GM19397 (cell line): ENCODE measurements at regions not wholly inside any gene's neighbourhood (a gene's known extent, or its start where the extent isn't known, plus 50 kb on each side); places are given as distances from the start of the nearest gene placed in this dataset.
"Not testable (repeated sequence)": the region's sequence is repeated elsewhere in the genome, so short reads cannot be mapped to it uniquely, and the experiment has no call there.

ENCODE experiments used
- ATAC-seq: cut with Tn5 transposase; IDR thresholded peaks from one replicate; pipeline ENCODE4 v1.9.1; 2021; ENCODE audit warnings: mild to moderate bottlenecking, moderate library complexity; ENCODE audit not compliant: unreplicated experiment

DNA sequence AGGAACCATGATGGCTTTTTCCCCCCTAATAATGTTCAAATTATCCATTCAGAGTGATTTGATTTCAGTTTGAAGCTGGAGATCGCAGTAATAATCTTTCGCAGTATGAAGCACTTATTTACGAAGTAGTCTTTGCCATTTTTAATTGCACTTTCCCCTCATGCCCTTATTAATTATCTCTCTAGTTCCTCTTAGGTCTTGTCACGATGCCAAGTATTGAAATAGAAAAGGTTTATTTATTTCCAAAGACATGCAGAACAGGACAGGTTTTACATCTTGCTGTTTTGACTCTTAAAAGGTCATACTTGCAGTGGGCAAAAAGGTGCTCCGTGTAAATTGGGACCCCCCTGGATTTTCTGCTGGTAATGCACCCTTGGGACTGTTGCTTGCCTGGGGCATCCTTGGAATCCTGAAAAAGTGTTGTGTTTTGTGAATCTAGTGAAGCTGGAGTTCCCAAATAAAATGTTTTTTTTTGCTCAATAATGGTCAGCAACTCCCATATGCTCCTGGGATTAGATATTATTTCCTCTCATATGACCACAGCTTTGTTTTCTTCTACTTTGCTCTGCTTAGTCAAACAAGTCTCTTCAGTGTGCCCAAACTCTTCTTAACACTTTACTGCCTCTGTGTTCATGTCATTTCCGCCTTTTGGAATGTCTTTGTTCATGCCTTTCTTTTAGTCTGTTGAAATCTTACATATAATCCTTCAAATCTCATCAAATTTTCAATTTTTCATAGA, 278.3 kb downstream of the TMEM38B start:
- no peak for ATAC-seq

DNA sequence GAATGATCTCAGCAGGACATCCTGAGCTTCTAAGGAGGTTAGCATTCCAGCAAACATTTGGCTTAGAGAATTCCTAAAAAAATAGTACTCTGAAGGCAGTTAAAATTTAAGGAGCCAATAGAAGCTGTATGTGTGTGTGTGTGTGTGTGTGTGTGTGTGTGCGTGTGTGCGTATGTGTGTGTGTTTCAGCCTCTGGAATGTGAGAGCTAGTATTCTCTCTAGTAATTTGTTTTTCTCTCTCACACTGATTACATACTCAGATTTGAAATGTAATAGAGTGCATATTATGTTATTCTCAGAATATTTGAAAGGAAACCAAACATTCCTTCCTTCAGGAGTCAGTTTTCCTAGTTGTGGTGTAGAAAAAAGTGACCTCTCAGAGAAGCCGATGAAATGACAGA, 279.6 kb downstream of the TMEM38B start:
- no peak for ATAC-seq

DNA sequence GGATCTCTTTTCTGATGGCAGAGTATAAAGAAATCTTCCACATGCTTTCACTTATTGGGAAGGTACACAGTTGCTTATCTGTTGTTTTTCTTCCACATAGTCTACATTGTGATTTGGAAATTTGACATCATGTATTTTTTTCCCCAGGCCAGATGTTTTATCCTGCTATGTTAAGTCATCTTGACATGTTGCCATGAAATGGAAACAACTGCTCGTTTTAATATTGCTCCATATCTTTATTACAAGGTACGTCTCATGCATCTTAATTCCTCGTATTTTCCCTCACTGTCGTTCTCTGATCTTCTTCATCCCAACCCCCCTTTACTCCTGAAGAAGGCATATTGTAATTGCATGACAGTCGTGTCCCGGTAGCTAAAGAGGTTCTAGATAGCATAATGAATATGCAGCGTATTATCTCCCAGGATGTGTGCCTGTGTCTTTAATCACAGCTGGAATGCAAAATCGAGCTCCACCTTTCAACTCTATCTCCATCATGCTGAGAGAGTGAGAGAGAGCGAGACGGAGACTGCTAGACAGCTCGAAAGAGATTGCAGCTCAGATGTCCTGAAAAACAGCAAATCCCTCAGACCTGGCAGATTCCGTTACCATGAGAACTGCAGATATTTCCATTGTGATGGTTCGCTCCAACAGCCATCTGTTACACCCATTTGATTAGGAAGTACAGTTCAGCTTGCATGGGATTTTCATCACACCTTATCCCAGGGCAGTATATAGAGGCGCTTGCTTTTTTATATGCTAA, 281.7 kb downstream of the TMEM38B start:
- ATAC-seq, result no peak

DNA sequence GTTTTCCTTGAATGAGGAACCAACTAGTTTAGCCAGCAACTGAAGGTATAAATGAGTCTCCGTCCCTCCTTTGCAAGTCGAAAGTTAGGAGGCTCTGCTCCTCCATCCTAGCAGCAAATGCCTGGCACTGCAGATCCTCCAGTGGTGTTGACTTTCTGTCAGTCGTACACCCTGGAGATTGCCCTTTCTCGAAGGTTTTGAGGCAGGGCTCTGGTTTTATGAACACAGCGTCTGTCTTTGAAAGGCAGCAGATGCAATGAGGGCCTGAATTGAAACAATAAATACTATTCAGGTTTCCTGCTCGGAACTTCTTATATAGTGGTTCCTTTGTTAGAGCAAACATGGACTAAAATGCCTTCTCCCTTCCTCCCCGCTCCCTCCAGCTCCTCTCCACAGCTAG, 284.0 kb downstream of the TMEM38B start:
- no peak for ATAC-seq

DNA sequence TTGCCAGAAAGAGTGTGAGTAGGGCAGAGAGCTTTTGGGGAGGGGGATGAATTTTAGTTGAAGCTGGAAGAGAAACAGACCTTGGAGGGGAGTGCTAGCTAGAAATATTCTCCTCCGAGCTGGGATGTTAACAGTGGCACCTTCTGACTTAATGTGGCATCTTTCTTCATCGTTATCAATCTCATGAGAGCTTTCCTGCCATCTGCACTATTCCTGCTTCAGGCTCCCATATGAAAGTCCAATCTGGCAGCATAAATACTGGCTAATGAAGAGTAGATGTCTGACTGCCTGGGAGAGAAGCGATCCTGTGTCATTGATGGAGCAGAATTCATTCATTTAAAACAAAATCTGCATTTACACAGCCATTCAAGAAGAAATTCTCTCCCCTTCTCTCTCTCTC, 284.5 kb downstream of the TMEM38B start:
- no peak for ATAC-seq

DNA sequence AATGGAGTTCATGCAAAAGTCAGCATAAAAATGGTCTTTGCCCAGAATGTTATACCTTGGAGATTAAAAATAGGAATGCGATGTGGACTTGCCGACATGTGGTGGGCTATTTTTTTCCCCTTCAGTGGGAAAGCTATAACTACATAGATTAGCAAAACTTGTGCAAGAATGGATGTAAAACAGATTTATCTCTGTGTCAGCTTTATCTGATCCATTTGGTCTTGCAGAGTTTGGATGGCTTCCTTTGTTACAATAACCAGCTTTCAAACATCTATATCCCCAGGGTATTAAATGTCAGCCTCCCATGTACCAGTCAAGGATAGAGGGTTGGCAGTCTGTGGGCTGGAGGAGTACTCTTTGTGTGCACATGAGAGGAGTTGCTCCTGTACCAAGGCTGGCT, 284.9 kb downstream of the TMEM38B start:
- no peak for ATAC-seq

DNA sequence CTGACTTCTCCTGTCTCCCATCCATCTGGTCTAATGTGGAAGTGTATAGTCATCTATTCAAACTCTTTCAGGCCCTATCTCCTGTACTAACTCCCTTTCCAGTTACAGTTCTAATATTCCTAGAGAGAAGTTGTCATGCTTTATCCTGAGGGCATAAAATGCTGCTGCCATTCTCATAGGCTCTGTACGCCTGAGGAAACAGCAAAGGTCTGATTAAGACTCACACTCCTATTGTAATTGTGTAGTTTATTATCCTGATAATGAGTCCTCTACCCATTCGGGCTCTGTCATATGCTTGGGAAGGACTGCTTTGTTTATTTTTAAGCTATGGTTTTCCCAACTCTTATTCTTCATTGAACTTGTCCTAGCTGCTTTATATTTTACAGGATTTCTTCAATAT, 290.4 kb downstream of the TMEM38B start:
- ATAC-seq, result no peak

DNA sequence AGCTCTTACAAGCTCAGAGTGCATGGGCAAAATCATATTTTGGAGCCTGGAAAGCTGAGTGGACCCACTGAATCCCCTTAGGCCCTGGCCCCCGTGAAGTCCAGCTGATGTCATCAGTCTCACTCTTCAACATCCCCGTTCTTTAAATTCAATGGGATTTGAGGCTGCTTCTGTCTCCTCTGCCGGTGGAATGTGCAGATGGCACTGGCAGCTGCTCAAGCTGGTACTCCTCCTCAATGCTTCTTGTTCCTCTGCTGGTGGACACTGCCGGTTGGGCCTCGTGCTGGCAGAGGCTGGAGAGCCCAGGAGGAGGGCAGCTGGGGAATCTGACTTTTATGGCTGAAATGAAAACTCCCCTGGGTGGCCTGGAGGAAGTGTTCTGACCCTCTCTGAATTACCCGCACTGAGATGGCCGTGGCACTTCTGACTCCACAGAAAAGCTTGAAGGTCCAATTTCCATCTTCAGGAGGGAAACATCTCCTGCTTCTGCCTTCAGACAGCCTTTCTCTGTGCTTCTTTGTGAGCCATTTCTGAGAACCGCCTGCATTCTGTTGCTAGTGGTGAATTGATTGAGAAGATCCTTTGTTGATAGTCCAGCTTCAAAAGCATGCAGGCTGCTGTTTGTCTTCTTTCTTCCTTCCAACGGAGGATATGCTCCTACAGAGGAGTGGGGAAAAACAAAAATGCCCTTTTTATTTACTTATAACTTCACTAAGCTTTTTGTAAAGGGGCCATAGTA, 298.9 kb downstream of the TMEM38B start:
- ATAC-seq, result no peak

DNA sequence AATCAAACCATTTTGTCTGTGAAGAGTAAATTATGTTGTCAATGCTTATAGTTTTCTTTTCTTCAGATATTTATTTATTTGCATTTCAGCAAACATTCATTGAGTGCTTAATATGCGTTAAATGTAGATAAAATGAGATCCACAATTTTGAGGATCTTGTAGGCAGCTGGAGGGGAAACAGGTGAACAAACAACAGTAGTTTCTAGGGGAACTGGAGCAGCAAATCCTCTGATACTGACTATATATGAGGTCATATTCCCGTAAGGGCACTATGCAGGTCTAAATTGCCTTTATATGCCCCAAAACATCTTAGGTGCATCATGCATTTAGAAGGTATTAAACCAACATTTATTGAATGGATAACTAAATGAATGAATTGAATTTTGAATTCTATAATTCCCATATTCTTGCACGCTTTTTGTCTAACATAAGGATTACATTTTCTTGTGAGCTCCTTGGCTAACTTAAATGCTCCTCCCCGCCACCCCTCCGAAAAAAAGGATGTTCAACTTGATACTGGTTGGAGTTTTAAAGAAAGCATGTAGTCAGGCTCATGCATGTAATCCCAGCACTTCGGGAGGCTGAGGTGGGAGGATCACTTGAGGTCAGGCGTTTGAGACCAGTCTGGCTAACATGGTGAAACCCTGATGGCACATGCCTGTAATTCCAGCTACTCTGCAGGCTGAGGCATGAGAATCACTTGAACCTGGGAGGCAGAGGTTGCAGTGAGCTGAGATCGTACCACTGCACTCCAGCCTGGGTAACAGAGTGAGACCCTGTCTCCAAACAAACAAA, 299.8 kb downstream of the TMEM38B start:
- no peak for ATAC-seq

DNA sequence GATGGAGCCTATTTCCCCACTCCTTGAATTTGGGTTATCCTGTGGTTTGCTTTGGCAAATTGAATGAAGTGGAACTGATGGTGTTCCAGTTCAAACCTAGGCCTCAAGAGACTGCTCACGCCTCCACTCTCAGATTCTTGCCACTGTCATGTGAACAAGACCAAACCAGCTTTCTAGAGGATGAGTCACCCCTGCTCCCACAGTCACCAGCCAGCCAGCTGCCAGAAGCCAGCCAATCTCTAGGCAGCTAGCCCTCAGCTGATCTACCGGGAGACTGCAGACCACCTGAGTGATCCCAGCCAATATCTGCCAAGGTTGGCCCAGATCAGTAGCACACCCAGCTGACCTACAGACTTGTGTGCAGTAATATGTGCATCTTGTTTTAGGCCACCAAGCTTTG, 300.6 kb downstream of the TMEM38B start:
- ATAC-seq, result no peak

DNA sequence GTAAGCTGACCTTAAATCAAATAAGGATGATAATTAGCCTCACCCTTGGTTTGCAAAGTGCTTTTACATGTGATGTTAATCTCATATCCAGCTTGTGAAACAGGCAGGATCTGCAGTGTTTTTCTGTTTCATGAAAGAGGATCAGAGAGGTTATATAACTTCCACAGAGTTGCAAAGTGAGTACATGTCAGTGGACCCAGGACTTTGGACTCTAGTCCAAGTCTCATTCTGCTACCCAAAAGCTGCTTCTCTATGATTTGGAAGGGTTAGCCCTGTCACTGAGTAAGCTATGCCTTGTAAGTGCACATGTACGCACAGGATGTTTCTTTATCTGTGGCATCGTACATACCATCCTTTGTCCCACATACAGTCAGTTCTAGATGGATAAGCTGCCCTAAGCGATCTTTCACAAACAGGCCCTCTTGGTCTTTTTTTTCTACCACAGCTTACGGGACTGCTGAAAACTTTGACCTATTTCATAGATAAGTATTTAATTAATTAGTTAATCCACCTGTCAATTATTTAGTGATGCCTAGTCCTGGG, 322.9 kb downstream of the TMEM38B start:
- no peak for ATAC-seq

DNA sequence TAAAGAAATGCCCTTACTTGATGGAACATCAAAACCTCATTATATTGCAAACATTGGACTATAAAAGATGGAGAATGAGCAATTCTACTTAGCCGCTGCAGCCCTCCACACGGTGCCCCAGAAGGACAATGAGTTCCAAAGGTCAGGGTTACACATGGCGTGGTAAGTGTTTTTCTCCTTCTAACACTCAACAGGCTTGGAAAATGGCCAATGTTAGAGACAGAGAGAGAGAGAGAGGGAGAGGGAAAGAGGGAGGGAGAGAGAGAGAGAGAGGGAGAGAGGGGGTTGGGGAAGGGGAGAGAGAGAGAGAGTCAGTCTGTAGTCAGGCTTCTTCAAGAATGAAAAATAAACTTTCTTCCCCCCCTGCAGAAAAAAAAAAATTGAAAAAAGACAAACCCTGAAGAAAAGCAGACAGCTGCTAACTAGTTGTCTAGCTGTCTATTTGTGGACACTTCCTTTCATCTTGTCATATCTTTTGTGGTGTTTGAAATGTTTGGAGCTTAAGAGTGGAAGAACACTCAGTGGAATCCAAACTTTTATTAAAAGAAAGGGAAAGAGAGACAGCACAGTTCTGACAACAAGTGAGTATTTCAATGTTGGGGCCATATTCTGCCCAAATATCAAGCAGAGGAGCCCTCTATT, 324.8 kb downstream of the TMEM38B start:
- no peak for ATAC-seq

DNA sequence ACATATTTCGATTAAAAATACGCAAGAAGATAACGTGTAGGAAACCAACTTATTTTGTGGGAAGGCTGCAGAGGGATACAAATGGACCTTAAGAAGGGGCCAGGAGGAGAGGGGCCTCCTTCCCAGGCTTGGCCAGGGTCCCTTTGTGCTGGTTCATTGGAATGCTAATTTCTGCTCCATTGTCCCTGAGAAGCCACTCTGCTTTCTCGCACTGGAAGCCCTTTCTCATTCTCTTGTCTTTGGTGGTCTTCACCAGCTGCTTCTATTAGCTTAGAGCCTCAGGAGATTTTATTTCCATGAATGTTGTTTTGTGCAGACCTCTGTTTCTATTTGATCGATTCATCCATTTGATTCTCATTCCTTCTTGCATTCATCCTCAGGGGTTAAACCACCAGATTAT, 325.4 kb downstream of the TMEM38B start:
- no peak for ATAC-seq

DNA sequence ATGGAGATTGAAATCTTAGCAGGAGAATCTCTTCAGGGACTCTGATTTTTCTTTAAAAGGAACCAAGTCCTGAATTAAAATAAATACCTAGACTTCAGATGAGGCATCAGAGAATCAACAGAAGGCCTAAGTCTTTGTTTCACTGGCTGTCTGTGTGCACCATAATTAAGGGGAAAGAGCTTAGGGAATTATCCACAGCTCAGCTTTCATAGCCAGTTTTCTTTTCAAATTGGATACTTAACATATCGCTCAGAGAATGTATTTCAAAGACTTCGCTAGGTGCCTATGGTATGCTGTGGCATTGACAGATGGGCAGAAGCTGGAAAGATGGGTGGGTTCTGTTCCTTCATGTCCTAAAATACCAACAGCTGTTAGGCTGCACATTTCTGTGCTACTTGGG, 325.8 kb downstream of the TMEM38B start:
- ATAC-seq, result no peak

DNA sequence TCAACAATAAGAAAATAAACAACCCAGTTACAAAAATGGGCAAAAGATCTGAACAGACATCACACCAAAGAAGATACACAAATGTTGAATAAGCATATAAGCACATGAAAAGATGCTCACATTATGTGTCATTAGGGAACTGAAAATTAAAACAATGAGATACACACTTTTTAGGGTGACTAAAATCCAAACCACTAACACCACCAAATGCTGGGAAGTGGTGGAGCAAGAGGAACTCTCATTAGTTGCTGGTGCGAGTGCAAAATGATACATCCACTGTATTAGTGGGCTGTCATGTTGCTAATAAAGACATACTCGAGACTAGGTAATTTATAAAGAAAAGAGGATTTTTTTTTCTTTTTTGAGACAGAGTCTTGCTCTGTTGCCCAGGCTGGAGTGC, 329.1 kb downstream of the TMEM38B start:
- ATAC-seq, result no peak

DNA sequence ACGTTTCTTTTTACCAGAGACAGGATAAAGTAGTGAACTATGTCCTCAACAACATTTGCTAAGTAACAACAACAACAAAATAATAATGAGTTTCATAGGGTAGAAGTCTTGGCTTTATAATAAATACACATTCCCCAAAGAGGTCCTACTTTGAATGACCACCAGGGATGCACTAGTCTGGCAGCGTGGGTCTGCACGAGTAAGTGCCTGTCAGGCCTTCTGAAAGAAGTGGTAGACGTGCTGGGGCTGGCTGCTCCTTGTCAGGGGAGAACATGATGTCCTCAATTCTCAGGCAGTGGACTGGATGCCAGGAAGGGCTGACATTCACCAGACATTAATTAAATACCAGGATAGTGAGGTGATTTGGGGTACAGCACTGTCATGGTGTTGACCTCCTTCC, 331.1 kb downstream of the TMEM38B start:
- no peak for ATAC-seq

DNA sequence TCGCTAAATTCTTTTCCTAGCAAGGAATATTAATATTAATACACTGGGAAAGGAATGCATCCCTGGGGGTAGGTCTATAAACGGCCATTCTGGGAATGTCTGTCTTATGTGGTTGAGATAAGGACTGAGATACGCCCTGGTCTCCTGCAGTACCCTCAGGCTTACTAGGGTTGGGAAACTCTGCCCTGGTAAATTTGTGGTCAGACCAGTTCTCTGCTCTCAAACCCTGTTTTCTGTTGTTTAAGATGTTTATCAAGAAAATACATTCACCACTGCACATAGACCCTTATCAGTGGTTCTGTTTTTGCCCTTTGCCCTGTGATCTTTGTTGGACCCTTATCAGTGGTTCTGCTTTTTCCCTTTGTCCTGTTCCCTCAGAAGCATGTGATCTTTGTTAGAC, 335.8 kb downstream of the TMEM38B start:
- ATAC-seq, result not testable (repeated sequence)

DNA sequence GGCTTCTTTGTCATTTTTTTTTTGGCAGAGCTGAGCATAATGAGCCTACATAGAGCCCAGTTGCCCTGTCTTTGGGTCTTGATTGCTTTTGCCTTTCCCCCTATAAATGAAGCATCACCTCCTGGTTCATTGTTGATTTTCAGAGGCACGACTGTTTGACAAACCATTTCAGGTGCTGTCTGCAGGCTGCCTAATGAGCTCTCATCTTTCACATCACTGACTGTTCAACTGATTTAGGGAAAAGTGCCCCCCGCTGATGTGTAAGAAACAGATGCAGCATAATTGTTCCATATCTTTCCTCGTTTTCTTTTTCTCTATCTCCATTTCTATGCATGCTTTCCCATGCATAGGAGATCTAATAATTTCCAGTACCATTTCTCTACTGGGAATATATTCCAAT, 338.6 kb downstream of the TMEM38B start:
- ATAC-seq, result no peak

DNA sequence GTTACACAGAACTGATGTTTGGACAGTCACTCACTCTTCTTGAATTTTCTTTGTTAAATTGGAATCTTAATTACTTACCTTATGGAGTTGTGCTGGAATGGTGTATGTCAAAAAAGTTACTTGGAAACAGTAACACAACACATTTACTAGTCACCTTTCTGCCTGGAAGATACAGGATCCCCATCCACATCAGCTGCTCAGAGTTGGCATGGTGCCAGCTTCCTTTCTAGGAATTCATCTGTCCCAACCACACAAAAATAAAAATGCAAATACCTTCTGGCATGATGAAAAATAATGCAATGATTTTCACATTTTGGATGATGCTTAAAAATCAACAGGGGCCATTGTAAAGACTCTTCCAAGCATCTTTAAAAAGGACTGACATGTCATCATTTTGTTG, 341.5 kb downstream of the TMEM38B start:
- ATAC-seq, result no peak

DNA sequence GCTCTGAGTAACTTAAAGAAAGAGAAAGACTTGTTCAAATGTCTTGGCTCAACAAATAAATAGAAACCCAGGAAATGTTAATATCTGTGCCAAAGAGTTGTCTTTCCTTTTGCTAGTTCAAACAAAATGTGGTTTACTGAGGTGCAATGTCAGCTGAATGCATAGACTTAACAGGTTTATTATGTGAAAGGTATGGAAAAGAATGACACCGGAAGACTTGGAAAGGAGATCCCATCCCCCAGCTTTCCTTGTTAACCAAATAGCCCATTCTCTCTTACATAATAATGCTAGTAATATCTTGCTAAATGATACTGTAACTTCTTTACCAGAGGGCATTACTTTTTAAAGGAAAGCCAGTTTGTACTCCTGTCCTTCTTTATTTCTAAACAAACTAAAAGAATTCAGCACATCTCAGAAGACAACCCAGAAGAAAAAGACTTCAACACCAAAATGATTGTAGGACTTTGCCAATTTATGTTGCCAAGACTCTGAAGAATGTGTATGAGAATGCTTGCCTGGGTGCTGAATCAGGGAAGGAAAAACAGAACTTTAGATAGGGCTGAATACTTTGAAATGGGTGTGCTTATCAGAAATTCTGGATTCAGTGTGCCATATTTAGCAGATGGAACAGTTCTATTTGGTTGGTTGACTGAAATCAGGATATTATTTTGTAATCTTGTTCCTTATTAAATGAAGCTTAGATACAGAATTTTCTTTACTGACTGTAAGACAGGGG, 344.1 kb downstream of the TMEM38B start:
- ATAC-seq, result no peak
